ENCODE measurements at regions not wholly inside any gene's neighbourhood (a gene's known extent, or its start where the extent isn't known, plus 50 kb on each side); places are given as distances from the start of the nearest gene placed in this dataset.

- DNase-seq: no peak
- ATAC-seq: peak; percentile 63
- intact Hi-C loops (cut with micrococcal nuclease): no loop called here
These were observed 52.7 kb upstream of the ZCCHC13 start for GRCh38 chrX:74251006-74251930.

- intact Hi-C loops (cut with micrococcal nuclease): no loop called here
- ATAC-seq (peak; percentile 16), DNase-seq (no peak)
These were observed 53.4 kb upstream of the ZCCHC13 start for GRCh38 chrX:74250574-74250973.

GRCh38 chrX:74249963-74250362, 54.0 kb upstream of the ZCCHC13 start:
- intact Hi-C loops (cut with micrococcal nuclease): no loop called here
- ATAC-seq: no peak

GRCh38 chrX:74248889-74249288, 55.1 kb upstream of the ZCCHC13 start:
- intact Hi-C loops (cut with micrococcal nuclease): no loop called here
- ATAC-seq (peak; percentile 68), DNase-seq (peak; percentile 29)

More at GRCh38 chrX:74249963-74250362, 54.0 kb upstream of the ZCCHC13 start:
- no peak for DNase-seq

GRCh38 chrX:74246524-74246923, 57.5 kb upstream of the ZCCHC13 start:
- ATAC-seq: no peak
- DNase-seq: no peak
- intact Hi-C loops (cut with micrococcal nuclease): no loop called here

GRCh38 chrX:74242484-74243138, 61.4 kb upstream of the ZCCHC13 start:
- DNase-seq (no peak), ATAC-seq (peak; percentile 87)
- intact Hi-C loops (cut with micrococcal nuclease): no loop called here

- intact Hi-C loops (cut with micrococcal nuclease): no loop called here
- ATAC-seq: peak; percentile 58
- DNase-seq: no peak
These were observed 61.9 kb upstream of the ZCCHC13 start for GRCh38 chrX:74242050-74242449.

- ATAC-seq (no peak), DNase-seq (no peak)
- intact Hi-C loops (cut with micrococcal nuclease): no loop called here
These were observed 65.2 kb upstream of the ZCCHC13 start for GRCh38 chrX:74238771-74239170.

- ATAC-seq (no peak), DNase-seq (no peak)
- intact Hi-C loops (cut with micrococcal nuclease): no loop called here
These were observed 69.2 kb upstream of the ZCCHC13 start for GRCh38 chrX:74234818-74235217.

- DNase-seq (no peak), ATAC-seq (no peak)
- intact Hi-C loops (cut with micrococcal nuclease): no loop called here
These were observed 71.1 kb upstream of the ZCCHC13 start for GRCh38 chrX:74232859-74233258.

GRCh38 chrX:74231625-74232024, 72.4 kb upstream of the ZCCHC13 start:
- intact Hi-C loops (cut with micrococcal nuclease): no loop called here
- DNase-seq (no peak), ATAC-seq (no peak)

- no peak for ATAC-seq
- no peak for DNase-seq
- intact Hi-C loops (cut with micrococcal nuclease): no loop called here
These were observed 73.9 kb upstream of the ZCCHC13 start for GRCh38 chrX:74230094-74230493.

- intact Hi-C loops (cut with micrococcal nuclease): no loop called here
- no peak for DNase-seq
- no peak for ATAC-seq
These were observed 78.9 kb upstream of the ZCCHC13 start for GRCh38 chrX:74225111-74225510.

GRCh38 chrX:74220277-74220676, 83.7 kb upstream of the ZCCHC13 start:
- no peak for DNase-seq
- intact Hi-C loops (cut with micrococcal nuclease): no loop called here
- no peak for ATAC-seq

- ATAC-seq (no peak), DNase-seq (no peak)
- intact Hi-C loops (cut with micrococcal nuclease): no loop called here
These were observed 85.1 kb upstream of the ZCCHC13 start for GRCh38 chrX:74218895-74219294.

- ATAC-seq (no peak), DNase-seq (no peak)
- intact Hi-C loops (cut with micrococcal nuclease): no loop called here
These were observed 87.6 kb upstream of the ZCCHC13 start for GRCh38 chrX:74216421-74216820.

GRCh38 chrX:74211911-74212310, 92.1 kb upstream of the ZCCHC13 start:
- DNase-seq: no peak
- intact Hi-C loops (cut with micrococcal nuclease): no loop called here
- ATAC-seq: no peak

- no peak for ATAC-seq
- intact Hi-C loops (cut with micrococcal nuclease): no loop called here
- DNase-seq: no peak
These were observed 96.4 kb upstream of the ZCCHC13 start for GRCh38 chrX:74207539-74207938.

- intact Hi-C loops (cut with micrococcal nuclease): no loop called here
- ATAC-seq (peak; percentile 97), DNase-seq (peak; percentile 56)
These were observed 108.4 kb upstream of the ZCCHC13 start for GRCh38 chrX:74195605-74196004.

- intact Hi-C loops (cut with micrococcal nuclease): no loop called here
- no peak for DNase-seq
These were observed 108.9 kb upstream of the ZCCHC13 start for GRCh38 chrX:74195120-74195519.

GRCh38 chrX:74187211-74187610, 116.8 kb upstream of the ZCCHC13 start:
- intact Hi-C loops (cut with micrococcal nuclease): no loop called here
- ATAC-seq (no peak), DNase-seq (no peak)

More at GRCh38 chrX:74195120-74195519, 108.9 kb upstream of the ZCCHC13 start:
- no peak for ATAC-seq

All from left ventricle myocardium superior (tissue), 1 donor.